Heart right ventricle (tissue), 16 donors: ENCODE measurements at regions not wholly inside any gene's neighbourhood (a gene's known extent, or its start where the extent isn't known, plus 50 kb on each side); places are given as distances from the start of the nearest gene placed in this dataset.

Experiments used
- ATAC-seq, 8 donors: fragments of 200-7000 bp; cut with Tn5 transposase; one replicate each; pipeline ENCODE4 v1.9.1; 2020; ENCODE audit warnings: mild to moderate bottlenecking in 8 of 8, moderate library complexity in 8 of 8, moderate number of reproducible peaks in 1 of 8
- DNase-seq, 2 donors: peaks; one replicate each; pipeline ENCODE4 v3.0.0-alpha.2; 2020
- H3K27ac ChIP-seq, 10 donors: fragments of 200-600 bp; sonication (generic) in 2 of 10; one replicate each; pipeline versions ENCODE4 v1.5.0 to v1.8.0; 2020 to 2022; ENCODE audit warnings: mild to moderate bottlenecking in 3 of 10
- H3K27me3 ChIP-seq, 7 donors: fragments of 200-600 bp; one replicate each; pipeline ENCODE4 v1.8.0; 2021 to 2022; ENCODE audit warnings: mild to moderate bottlenecking in 2 of 7
- H3K36me3 ChIP-seq, 9 donors: fragments of 200-600 bp; sonication (generic) in 1 of 9; one replicate each; pipeline versions ENCODE4 v1.5.0 to v1.8.0; 2020 to 2022; ENCODE audit warnings: mild to moderate bottlenecking in 2 of 9
- H3K4me1 ChIP-seq, 9 donors: fragments of 200-600 bp; sonication (generic) in 1 of 9; one replicate each; pipeline versions ENCODE4 v1.5.0 to v1.8.0; 2020 to 2022; ENCODE audit warnings: mild to moderate bottlenecking in 4 of 9
- H3K4me3 ChIP-seq, 10 donors: fragments of 200-600 bp; sonication (generic) in 2 of 10; one replicate each; pipeline versions ENCODE4 v1.5.0 to v1.8.0; 2020 to 2022; ENCODE audit warnings: mild to moderate bottlenecking in 7 of 10, moderate library complexity in 2 of 10
- H3K9me3 ChIP-seq, 11 donors: fragments of 200-600 bp in 10 of 11; sonication (generic) in 2 of 11; one replicate each; pipeline versions ENCODE4 v1.5.0 to v1.8.0; 2013 to 2022; ENCODE audit warnings: mild to moderate bottlenecking in 2 of 11, control low read depth in 1 of 11, moderate library complexity in 1 of 11
- CTCF ChIP-seq, 9 donors: fragments of 200-600 bp; sonication (generic) in 2 of 9; IDR thresholded peaks; one replicate each; pipeline versions ENCODE4 v1.5.0 to v1.8.0; 2021 to 2022; ENCODE audit warnings: antibody characterized with exemption in 9 of 9, mild to moderate bottlenecking in 5 of 9, moderate library complexity in 1 of 9
- WGBS, 2 donors: extraction: QIAGEN DNeasy Blood & Tissue Kit; methylation state at CpG; one replicate each; pipeline ENCODE4 v1.1.7; 2013; ENCODE audit warnings: inconsistent platforms in 1 of 2; 5-methylcytosine and 5-hydroxymethylcytosine counted together
- intact Hi-C, 10 donors: fragments of 100-400 bp; cut with DNase I; formaldehyde crosslinking; loops; one replicate each; pipeline versions ENCODE4 v1.11.1 to v1.14.2; 2022
- donor health status: Arrhythmogenic right ventricular cardiomyopathy.
- donor health status: ischemic (EF 13 %, LVEDD 7.1; RV severe dilation, severe dysfunction).
- donor health status: healthy with polysubstance abuse.
- donor health status: DM: no; HTN: yes; CAD: no.
- donor health status: DM: no; HTN: no; CAD: no.
- donor health status: ischemic (EF 25% LVEDD 6.9; RV normal size, moderate dysfunction).
- donor health status: ischemic (EF 25% LVEDD 5.7; RV mildly dilated, moderate dysfunction).
- donor health status: healthy.
- donor health status: DM: yes; HTN: yes; CAD: no.
- donor health status: Ischemic cardiomyopathy.
- donor health status: ischemic (EF 35%, LVEDD 5.7; RV mildly dilated, moderate dysfunction).
- donor health status: nonischemic (EF 11% LVEDD 7.7; RV severe dilation, severe dysfunction).
- donor health status: DM: yes; HTN: yes; CAD: no.
- donor health status: PGD.
- donor health status: ischemic (EF 29% LVEDD 5.4; RV normal size, mild dysfunction).
- donor health status: nonischemic (EF 23%, LVEDD 6.1; RV moderate dilation, normal function).

- H3K4me3 ChIP-seq: no peak overlapping the region
- peaks cover 0 to 16% (median 0%) of the 10 kb centered on the region in 11 donors for H3K9me3 ChIP-seq
- no peaks in the 10 kb centered on the region for H3K36me3 ChIP-seq
- DNase-seq (no peak), ATAC-seq (no peak)
- peaks cover 0 to 21% (median 6%) of the 10 kb centered on the region in 7 donors for H3K27me3 ChIP-seq
- TF ChIP-seq CTCF (IDR thresholded peaks at IDR 0.05): no peak
- intact Hi-C loops: no loop called here
- H3K4me1 ChIP-seq: peaks cover 0 to 13% (median 0%) of the 10 kb centered on the region in 9 donors
- H3K27ac ChIP-seq: no peak overlapping the region
Measured at GRCh38 chr1:228857611-228858010, 122.3 kb downstream of the RHOU start.

DNA sequence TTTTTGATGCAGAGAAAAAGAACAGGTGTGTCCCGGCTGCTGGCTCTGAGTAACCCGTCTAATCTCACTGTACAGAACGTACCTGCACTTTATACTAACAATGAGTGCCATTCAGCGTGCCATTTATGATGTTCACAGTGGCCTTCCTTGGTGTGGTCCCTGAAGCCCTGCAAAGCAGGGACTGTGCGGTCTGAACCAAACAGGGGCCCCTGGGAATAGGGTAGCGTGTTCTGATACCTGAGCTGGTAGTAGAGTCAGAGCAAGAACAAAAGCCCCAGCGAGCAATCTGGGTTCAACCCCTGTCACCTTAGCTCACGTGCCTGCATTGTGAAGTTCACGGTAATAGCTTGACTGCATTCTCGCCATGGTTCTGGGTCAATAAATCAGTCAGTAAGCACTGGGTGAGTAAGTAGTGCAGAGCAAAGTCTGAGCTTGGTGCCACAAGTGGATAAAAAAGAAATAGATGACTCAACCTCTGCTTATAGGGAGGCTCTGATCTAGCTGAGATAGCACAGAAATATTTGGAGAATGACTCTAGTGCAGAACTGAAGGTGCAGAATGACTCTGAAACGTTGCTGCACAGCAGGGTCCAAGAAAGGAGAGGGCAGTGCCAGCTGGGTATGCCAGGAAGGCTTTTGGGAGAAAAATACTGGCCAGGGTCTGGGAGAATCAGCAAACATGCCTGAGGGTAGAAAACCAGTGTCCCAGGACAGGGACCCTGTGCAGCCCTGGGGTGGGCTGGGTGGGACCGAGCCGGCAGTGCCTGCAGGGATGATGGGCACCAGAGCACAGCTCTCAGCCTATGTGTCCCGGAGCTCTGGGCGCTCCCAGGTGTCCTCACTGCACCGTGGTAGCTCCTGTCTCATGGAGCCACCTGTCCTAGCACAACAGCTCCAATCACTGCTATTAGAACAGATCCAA lies 125.9 kb downstream of the RHOU start:
- intact Hi-C loops: loop anchor here in 1 of 10 donors (10.0 kb wide), 1 partner anchor 74 kb away; no protein-coding TSS in a partner anchor
- ATAC-seq (no peak), DNase-seq (no peak)
- Histone ChIP-seq H3K27me3 (peaks cover 0 to 25% (median 8%) of the 10 kb centered on the region in 7 donors), H3K4me1 (peaks cover 0 to 24% (median 0%) of the 10 kb centered on the region in 9 donors), H3K4me3 (no peak overlapping the region), H3K27ac (no peak overlapping the region), H3K36me3 (no peaks in the 10 kb centered on the region), H3K9me3 (peaks cover 0 to 4% (median 0%) of the 10 kb centered on the region in 11 donors)
- WGBS, 2 donors: 84% methylated on average over 16 of the region's 16 CpGs
- no peak for TF ChIP-seq CTCF (IDR thresholded peaks at IDR 0.05)

- TF ChIP-seq CTCF (IDR thresholded peaks at IDR 0.05): no peak
- Histone ChIP-seq H3K4me3 (no peak overlapping the region), H3K27ac (no peak overlapping the region), H3K36me3 (no peaks in the 10 kb centered on the region), H3K27me3 (peaks cover 0 to 25% (median 8%) of the 10 kb centered on the region in 7 donors), H3K4me1 (peaks cover 0 to 24% (median 0%) of the 10 kb centered on the region in 9 donors), H3K9me3 (no peaks in the 10 kb centered on the region)
- 72 to 74% methylated on average over 3 of the region's 3 CpGs for WGBS, 2 donors
- DNase-seq (no peak), ATAC-seq (no peak)
- intact Hi-C loops: loop anchor here in 1 of 10 donors (10.0 kb wide), 1 partner anchor 73 kb away; no protein-coding TSS in a partner anchor
Measured at GRCh38 chr1:228861832-228862180, 126.5 kb downstream of the RHOU start.

DNA sequence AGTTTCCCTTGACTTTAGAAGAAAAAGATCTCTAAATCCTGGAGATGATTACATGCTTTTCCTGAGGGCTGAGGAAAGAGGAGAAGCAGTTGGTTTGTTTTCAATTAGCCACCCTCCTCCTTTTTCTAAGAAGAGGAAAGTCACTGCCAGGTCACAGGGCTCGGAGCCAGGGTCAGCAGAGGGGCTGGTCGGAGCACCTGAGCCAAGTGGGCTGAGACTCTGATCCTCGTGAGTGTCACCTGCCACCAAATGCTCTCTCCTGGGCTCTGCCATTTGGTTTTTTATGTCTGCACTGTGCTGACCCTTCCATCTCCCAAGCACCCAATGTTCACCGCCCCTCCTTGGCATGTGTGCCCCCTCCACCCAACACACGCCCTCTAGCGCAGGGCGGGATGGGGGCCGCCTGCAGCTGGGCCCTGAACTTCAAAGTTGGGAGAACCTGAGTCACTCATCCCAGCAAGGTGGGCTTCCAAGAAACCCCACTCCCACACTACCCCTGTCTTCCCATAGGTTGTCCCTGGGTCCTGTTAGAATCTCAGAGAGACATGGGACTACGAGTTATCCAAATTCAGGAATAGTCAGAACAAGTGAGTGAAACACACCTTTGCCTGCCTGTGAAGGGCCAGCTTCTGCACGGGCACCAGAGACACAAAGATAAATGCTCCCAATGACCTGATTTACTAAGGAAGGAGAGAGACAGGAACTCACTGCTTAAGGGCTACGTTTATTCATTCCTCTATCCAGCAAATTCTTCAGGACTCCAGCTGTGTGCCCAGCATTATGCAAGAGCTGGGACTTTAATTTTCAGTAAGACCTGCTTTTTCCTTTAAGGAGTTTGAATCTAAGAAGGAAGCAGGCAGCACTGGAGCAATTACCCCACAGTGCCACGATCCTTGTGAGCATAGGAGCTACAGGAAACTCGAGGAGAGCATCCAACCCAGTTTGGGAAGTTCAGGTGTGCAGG lies 127.5 kb downstream of the RHOU start:
- Histone ChIP-seq H3K9me3 (no peaks in the 10 kb centered on the region), H3K27me3 (peaks cover 0 to 25% (median 8%) of the 10 kb centered on the region in 7 donors), H3K4me3 (no peak overlapping the region), H3K27ac (no peak overlapping the region), H3K36me3 (no peaks in the 10 kb centered on the region), H3K4me1 (peaks cover 0 to 24% (median 0%) of the 10 kb centered on the region in 9 donors)
- no peak for TF ChIP-seq CTCF (IDR thresholded peaks at IDR 0.05)
- intact Hi-C loops: loop anchor here in 1 of 10 donors (10.0 kb wide), 1 partner anchor 72 kb away; no protein-coding TSS in a partner anchor
- no peak for ATAC-seq
- no peak for DNase-seq
- WGBS, 2 donors: 71 to 73% methylated on average over 13 of the region's 13 CpGs
